Upper lobe of left lung (tissue), 6 donors: ENCODE measurements at regions not wholly inside any gene's neighbourhood (a gene's known extent, or its start where the extent isn't known, plus 50 kb on each side); places are given as distances from the start of the nearest gene placed in this dataset.

ENCODE experiments used
- ATAC-seq, 2 donors: fragments of 200-7000 bp; cut with Tn5 transposase; one replicate each; pipeline ENCODE4 v1.9.1; 2022; ENCODE audit warnings: mild to moderate bottlenecking in 2 of 2, moderate library complexity in 2 of 2; ENCODE audit not compliant: low FRiP score in 2 of 2
- DNase-seq, 2 donors: peaks; one replicate each; pipeline ENCODE4 v3.0.0-alpha.2; 2019 to 2020
- H3K27ac ChIP-seq, 4 donors: fragments of 200-600 bp; sonication (generic); one replicate each; pipeline ENCODE4 v1.5.1; 2016 to 2019
- H3K27me3 ChIP-seq, 4 donors: fragments of 200-600 bp; sonication (generic); one replicate each; pipeline ENCODE4 v1.5.1; 2017 to 2019
- H3K36me3 ChIP-seq, 4 donors: fragments of 200-600 bp; sonication (generic); one replicate each; pipeline ENCODE4 v1.5.1; 2016 to 2019
- H3K4me1 ChIP-seq, 4 donors: fragments of 200-600 bp; sonication (generic); one replicate each; pipeline ENCODE4 v1.5.1; 2018 to 2019
- H3K4me3 ChIP-seq, 4 donors: fragments of 200-600 bp; sonication (generic); one replicate each; pipeline ENCODE4 v1.5.1; 2017 to 2019; ENCODE audit warnings: mild to moderate bottlenecking in 2 of 4, moderate library complexity in 1 of 4
- H3K9me3 ChIP-seq, 4 donors: fragments of 200-600 bp; sonication (generic); one replicate each; pipeline ENCODE4 v1.5.1; 2018 to 2019
- CTCF ChIP-seq, 6 experiments: fragments of 450-650 bp in 4 of 6; fragments of 200-600 bp in 2 of 6; sonication (generic) in 2 of 6; IDR thresholded peaks; one replicate each; pipeline ENCODE4 v1.5.1; 2016 to 2019; ENCODE audit warnings: antibody characterized with exemption in 6 of 6
- EP300 ChIP-seq, 4 donors: sonication (generic); formaldehyde crosslinking; IDR thresholded peaks; one replicate each; pipeline ENCODE4 v1.5.1; 2017; ENCODE audit warnings: antibody characterized with exemption in 4 of 4, control low read depth in 2 of 4
- POLR2A ChIP-seq, 4 donors: fragments of 450-650 bp; IDR thresholded peaks; one replicate each; pipeline ENCODE4 v1.5.1; 2016 to 2017; ENCODE audit warnings: antibody characterized with exemption in 4 of 4, mild to moderate bottlenecking in 2 of 4
- POLR2AphosphoS5 ChIP-seq, 2 donors: sonication (generic); formaldehyde crosslinking; IDR thresholded peaks; one replicate each; pipeline ENCODE4 v1.5.1; 2017; ENCODE audit warnings: antibody characterized with exemption in 2 of 2
- WGBS, 2 donors: methylation state at CpG; one replicate each; pipeline ENCODE4 v1.1.5; 2017 to 2018; 5-methylcytosine and 5-hydroxymethylcytosine counted together
- donor health status: DM: no; HTN: no; CAD: no; lungs with moderate emphysema.
- donor health status: DM: no; HTN: yes; CAD: no; lungs with severe emphysema.

GRCh38 chr2:129273266-129274037 is 706.0 kb upstream of the RAB6C start:
- TF ChIP-seq POLR2AphosphoS5 (IDR thresholded peaks at IDR 0.05) (no peak), CTCF (IDR thresholded peaks at IDR 0.05) (no peak), POLR2A (IDR thresholded peaks at IDR 0.05) (no peak), EP300 (IDR thresholded peaks at IDR 0.05) (no peak)
- Histone ChIP-seq H3K4me3 (no peak overlapping the region), H3K27me3 (no peaks in the 10 kb centered on the region), H3K4me1 (no peaks in the 10 kb centered on the region), H3K27ac (no peak overlapping the region), H3K36me3 (no peaks in the 10 kb centered on the region), H3K9me3 (no peaks in the 10 kb centered on the region)
- WGBS, 2 donors: 85 to 89% methylated on average over 8 of the region's 8 CpGs
- ATAC-seq: peak in 1 of 2 donors; percentile 34
- no peak for DNase-seq

GRCh38 chr2:129274038-129274415 is 705.4 kb upstream of the RAB6C start:
- ATAC-seq (peak in 1 of 2 donors; percentile 37), DNase-seq (no peak)
- Histone ChIP-seq H3K36me3 (no peaks in the 10 kb centered on the region), H3K9me3 (no peaks in the 10 kb centered on the region), H3K27ac (no peak overlapping the region), H3K4me3 (no peak overlapping the region), H3K27me3 (no peaks in the 10 kb centered on the region), H3K4me1 (no peaks in the 10 kb centered on the region)
- WGBS, 2 donors: 50 to 97% methylated on average over 2 of the region's 2 CpGs
- TF ChIP-seq CTCF (IDR thresholded peaks at IDR 0.05) (no peak), POLR2AphosphoS5 (IDR thresholded peaks at IDR 0.05) (no peak), EP300 (IDR thresholded peaks at IDR 0.05) (no peak), POLR2A (IDR thresholded peaks at IDR 0.05) (no peak)

GRCh38 chr2:129274918-129275317 is 704.5 kb upstream of the RAB6C start:
- no peaks in the 10 kb centered on the region for H3K9me3 ChIP-seq
- no peak overlapping the region for H3K4me3 ChIP-seq
- DNase-seq: no peak
- ATAC-seq: no peak
- no peaks in the 10 kb centered on the region for H3K27me3 ChIP-seq
- H3K4me1 ChIP-seq: no peaks in the 10 kb centered on the region
- no peak overlapping the region for H3K27ac ChIP-seq
- TF ChIP-seq POLR2A (IDR thresholded peaks at IDR 0.05) (no peak), CTCF (IDR thresholded peaks at IDR 0.05) (no peak), POLR2AphosphoS5 (IDR thresholded peaks at IDR 0.05) (no peak), EP300 (IDR thresholded peaks at IDR 0.05) (no peak)
- 62 to 70% methylated on average over 5 of the region's 5 CpGs for WGBS, 2 donors
- no peaks in the 10 kb centered on the region for H3K36me3 ChIP-seq

- TF ChIP-seq CTCF (IDR thresholded peaks at IDR 0.05) (no peak), POLR2A (IDR thresholded peaks at IDR 0.05) (no peak), POLR2AphosphoS5 (IDR thresholded peaks at IDR 0.05) (no peak), EP300 (IDR thresholded peaks at IDR 0.05) (no peak)
- ATAC-seq: no peak
- WGBS, 2 donors: 87 to 95% methylated on average over 3 of the region's 3 CpGs
Observed at GRCh38 chr2:129275706-129276105, 703.8 kb upstream of the RAB6C start.

More at GRCh38 chr2:129275706-129276105, 703.8 kb upstream of the RAB6C start:
- Histone ChIP-seq H3K27me3 (no peaks in the 10 kb centered on the region), H3K27ac (no peak overlapping the region), H3K9me3 (no peaks in the 10 kb centered on the region), H3K4me3 (no peak overlapping the region), H3K36me3 (no peaks in the 10 kb centered on the region), H3K4me1 (no peaks in the 10 kb centered on the region)
- no peak for DNase-seq
